NB4 (cell line): ENCODE measurements at regions not wholly inside any gene's neighbourhood (a gene's known extent, or its start where the extent isn't known, plus 50 kb on each side); places are given as distances from the start of the nearest gene placed in this dataset.
A peak's percentile ranks its signal among the peaks of the same experiment; 100 is the strongest.

Source experiments
- DNase-seq: peaks from one replicate; pipeline ENCODE4 v3.0.0; 2010; ENCODE audit warnings: low read depth
- H3K4me3 ChIP-seq: one replicate; pipeline ENCODE4 v1.5.1; 2011; ENCODE audit warnings: mild to moderate bottlenecking, low read depth, low read length, moderate library complexity
- MYC ChIP-seq: IDR thresholded peaks from 2 replicates; pipeline ENCODE4 v1.6.1; 2011; ENCODE audit warnings: low read depth, low read length
- POLR2A ChIP-seq: IDR thresholded peaks from 2 replicates; pipeline ENCODE4 v1.6.1; 2011; ENCODE audit warnings: mild to moderate bottlenecking; ENCODE audit not compliant: insufficient read length; ENCODE audit errors: extremely low read depth
- TF ChIP-seq, protein P1 (sequence below): IDR thresholded peaks from one replicate; pipeline ENCODE4 v1.5.1; 2012; ENCODE audit warnings: low read depth, low read length
- TF ChIP-seq, protein P2 (sequence below): IDR thresholded peaks from 2 replicates; pipeline ENCODE4 v1.6.1; 2011; ENCODE audit warnings: low read depth, low read length

DNA sequence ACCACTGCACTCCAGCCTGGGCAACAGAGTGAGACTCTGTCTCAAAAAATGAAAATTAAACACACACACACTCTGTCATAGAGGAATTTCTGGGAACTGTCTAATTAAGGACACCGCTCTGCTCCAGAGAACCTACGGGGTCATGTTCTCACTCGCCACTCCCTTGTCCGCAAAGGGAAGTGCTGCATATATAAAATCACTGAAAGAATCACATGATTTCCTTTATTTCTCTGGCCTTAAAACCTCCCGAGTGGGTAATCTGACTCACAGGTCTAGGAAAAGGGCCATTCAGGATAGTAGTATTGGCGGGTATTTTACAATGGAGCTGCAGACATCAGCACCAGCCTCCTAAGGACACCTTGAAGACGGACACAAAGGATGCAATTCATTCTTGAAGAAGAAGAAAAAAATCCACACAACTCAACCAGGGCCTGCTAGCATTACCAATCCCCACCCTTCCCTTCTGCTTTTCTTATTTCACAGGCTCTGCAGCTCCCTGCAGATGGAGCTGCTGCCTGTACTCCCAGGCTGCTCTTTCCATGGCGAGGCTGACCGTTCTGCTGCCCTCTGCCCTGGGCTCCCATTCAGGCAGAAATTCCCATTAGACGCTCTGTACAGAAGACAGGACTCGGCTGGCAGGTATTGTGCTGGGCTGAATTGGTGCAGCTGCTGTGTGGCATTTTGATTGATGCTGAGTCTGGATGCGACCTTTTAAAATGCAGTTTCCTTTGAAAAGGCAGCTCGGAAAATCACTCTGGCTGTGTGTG is 53.3 kb upstream of the FAM89A start:
- H3K4me3 ChIP-seq: no peak overlapping the region
- no peak for DNase-seq
- TF ChIP-seq POLR2A (no peak), MYC (no peak)
- TF ChIP-seq, protein P1, sequence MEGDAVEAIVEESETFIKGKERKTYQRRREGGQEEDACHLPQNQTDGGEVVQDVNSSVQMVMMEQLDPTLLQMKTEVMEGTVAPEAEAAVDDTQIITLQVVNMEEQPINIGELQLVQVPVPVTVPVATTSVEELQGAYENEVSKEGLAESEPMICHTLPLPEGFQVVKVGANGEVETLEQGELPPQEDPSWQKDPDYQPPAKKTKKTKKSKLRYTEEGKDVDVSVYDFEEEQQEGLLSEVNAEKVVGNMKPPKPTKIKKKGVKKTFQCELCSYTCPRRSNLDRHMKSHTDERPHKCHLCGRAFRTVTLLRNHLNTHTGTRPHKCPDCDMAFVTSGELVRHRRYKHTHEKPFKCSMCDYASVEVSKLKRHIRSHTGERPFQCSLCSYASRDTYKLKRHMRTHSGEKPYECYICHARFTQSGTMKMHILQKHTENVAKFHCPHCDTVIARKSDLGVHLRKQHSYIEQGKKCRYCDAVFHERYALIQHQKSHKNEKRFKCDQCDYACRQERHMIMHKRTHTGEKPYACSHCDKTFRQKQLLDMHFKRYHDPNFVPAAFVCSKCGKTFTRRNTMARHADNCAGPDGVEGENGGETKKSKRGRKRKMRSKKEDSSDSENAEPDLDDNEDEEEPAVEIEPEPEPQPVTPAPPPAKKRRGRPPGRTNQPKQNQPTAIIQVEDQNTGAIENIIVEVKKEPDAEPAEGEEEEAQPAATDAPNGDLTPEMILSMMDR: no peak
- TF ChIP-seq, protein P2, sequence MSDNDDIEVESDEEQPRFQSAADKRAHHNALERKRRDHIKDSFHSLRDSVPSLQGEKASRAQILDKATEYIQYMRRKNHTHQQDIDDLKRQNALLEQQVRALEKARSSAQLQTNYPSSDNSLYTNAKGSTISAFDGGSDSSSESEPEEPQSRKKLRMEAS: no peak

DNA sequence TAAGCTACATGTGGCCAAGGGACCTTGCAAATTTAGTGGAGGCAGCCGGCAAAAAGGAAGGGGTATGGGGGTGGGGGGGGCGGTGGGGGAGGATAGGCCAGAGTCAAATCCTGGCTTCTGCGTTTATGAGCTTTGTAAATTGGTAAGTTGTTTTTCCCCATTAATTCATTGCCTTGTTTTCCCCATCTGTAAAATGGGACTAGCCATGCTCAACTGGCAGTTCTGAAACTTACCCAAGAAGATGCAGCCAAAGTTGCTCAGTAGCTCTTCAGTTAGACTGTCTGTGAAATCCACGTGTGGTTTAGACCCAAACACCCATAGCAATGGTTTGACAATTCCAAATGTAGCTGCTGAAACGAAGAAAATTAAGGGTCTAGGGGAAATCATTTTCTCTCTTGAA is 52.3 kb upstream of the FAM89A start:
- DNase-seq: no peak
- TF ChIP-seq, protein P1: no peak
- no peak for TF ChIP-seq POLR2A
- TF ChIP-seq, protein P2: no peak
- H3K4me3 ChIP-seq: no peak overlapping the region

DNA sequence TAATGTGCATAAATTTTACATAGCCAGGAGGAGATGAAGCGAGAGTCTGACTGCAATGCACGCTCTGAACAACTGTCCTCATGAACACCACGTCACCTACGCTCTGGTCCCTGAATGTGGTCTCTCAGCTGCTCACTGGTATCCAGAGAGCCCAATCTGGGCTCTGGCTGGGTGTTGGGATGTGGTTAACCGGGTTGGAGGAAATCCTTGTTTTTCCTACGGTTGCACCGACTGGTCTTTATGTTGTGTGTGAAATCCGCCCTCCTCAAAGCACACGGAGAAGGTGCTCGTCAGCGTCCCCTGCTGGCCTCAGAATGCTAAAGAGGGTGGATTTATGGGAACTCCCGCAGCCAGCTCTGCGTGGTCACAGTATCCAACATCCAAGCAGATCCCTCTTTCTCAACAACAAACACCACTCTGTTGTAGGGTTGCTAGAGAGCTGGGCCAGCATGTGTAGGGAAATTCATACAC is 51.8 kb upstream of the FAM89A start:
- H3K4me3 ChIP-seq: no peak overlapping the region
- DNase-seq: peak; percentile 68
- TF ChIP-seq POLR2A: no peak
- TF ChIP-seq, protein P2: peak; percentile 65
- TF ChIP-seq MYC: peak; percentile 46
- TF ChIP-seq, protein P1: peak; percentile 83

DNA sequence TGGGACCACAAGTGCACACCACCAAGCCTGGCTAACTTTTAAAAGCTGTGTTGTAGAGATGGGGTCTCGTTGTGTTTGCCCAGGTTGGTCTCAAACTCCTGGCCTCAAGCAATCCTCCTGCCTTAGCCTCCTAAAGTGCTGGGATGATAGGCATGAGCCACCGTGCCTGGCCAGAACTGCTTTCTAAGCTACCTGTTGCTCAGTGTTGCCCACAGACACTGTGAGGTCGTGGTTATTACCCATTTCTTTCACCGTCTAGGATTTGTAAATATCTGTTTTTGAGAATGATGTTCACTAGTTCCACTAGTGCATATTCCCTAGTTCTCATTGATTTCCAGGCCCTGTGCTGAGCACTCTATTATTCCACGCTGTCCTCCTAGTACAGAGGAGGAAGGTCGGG is 51.4 kb upstream of the FAM89A start:
- no peak for DNase-seq
- H3K4me3 ChIP-seq: no peak overlapping the region
- TF ChIP-seq, protein P1: no peak
